ENCODE measurements at regions not wholly inside any gene's neighbourhood (a gene's known extent, or its start where the extent isn't known, plus 50 kb on each side); places are given as distances from the start of the nearest gene placed in this dataset.

- Histone ChIP-seq H3K27me3 (no peaks in the 10 kb centered on the region), H3K4me1 (ENCODE audit: insufficient read depth) (no peaks in the 10 kb centered on the region), H3K36me3 (no peaks in the 10 kb centered on the region), H3K9me3 (no peaks in the 10 kb centered on the region), H3K27ac (no peak overlapping the region), H3K4me3 (no peak overlapping the region)
- WGBS, 3 donors = 51 to 72% (median 59%) methylated on average over 1 of the region's 1 CpG
- intact Hi-C loops (cut with DNase I) = no loop called here
- TF ChIP-seq EP300 (IDR thresholded peaks at IDR 0.05) (no peak), CTCF (IDR thresholded peaks at IDR 0.05) (no peak), POLR2A (IDR thresholded peaks at IDR 0.05) (no peak)
- DNase-seq = no peak
These were observed 499.3 kb upstream of the FANCL start for GRCh38 chr2:58740426-58740825.

- Histone ChIP-seq H3K36me3 (no peaks in the 10 kb centered on the region), H3K4me1 (ENCODE audit: insufficient read depth) (no peaks in the 10 kb centered on the region), H3K9me3 (no peaks in the 10 kb centered on the region), H3K27ac (no peak overlapping the region), H3K27me3 (no peaks in the 10 kb centered on the region), H3K4me3 (no peak overlapping the region)
- intact Hi-C loops (cut with DNase I) = no loop called here
- 89 to 96% (median 96%) methylated on average over 1 of the region's 1 CpG for WGBS, 3 donors
- DNase-seq = no peak
- TF ChIP-seq CTCF (IDR thresholded peaks at IDR 0.05) = no peak
- TF ChIP-seq EP300 (IDR thresholded peaks at IDR 0.05) = no peak
- no peak for TF ChIP-seq POLR2A (IDR thresholded peaks at IDR 0.05)
These were observed 497.9 kb upstream of the FANCL start for GRCh38 chr2:58739033-58739432.

GRCh38 chr2:58734365-58734764, 493.2 kb upstream of the FANCL start:
- no peak for DNase-seq

GRCh38 chr2:58732999-58733398, 491.9 kb upstream of the FANCL start:
- Histone ChIP-seq H3K27me3 (no peaks in the 10 kb centered on the region), H3K4me3 (no peak overlapping the region), H3K27ac (no peak overlapping the region), H3K4me1 (ENCODE audit: insufficient read depth) (no peaks in the 10 kb centered on the region), H3K36me3 (no peaks in the 10 kb centered on the region), H3K9me3 (no peaks in the 10 kb centered on the region)
- intact Hi-C loops (cut with DNase I) = no loop called here
- TF ChIP-seq CTCF (IDR thresholded peaks at IDR 0.05) = no peak
- no peak for TF ChIP-seq EP300 (IDR thresholded peaks at IDR 0.05)
- TF ChIP-seq POLR2A (IDR thresholded peaks at IDR 0.05) = no peak
- DNase-seq = no peak
- 92 to 98% (median 97%) methylated on average over 1 of the region's 1 CpG for WGBS, 3 donors

More at GRCh38 chr2:58734365-58734764, 493.2 kb upstream of the FANCL start:
- Histone ChIP-seq H3K27ac (no peak overlapping the region), H3K4me3 (no peak overlapping the region), H3K4me1 (ENCODE audit: insufficient read depth) (no peaks in the 10 kb centered on the region), H3K27me3 (no peaks in the 10 kb centered on the region), H3K9me3 (no peaks in the 10 kb centered on the region), H3K36me3 (no peaks in the 10 kb centered on the region)
- 45 to 57% (median 50%) methylated on average over 1 of the region's 1 CpG for WGBS, 3 donors
- no peak for TF ChIP-seq CTCF (IDR thresholded peaks at IDR 0.05)
- no peak for TF ChIP-seq POLR2A (IDR thresholded peaks at IDR 0.05)
- no peak for TF ChIP-seq EP300 (IDR thresholded peaks at IDR 0.05)
- intact Hi-C loops (cut with DNase I) = no loop called here

GRCh38 chr2:58731488-58731869, 490.4 kb upstream of the FANCL start:
- Histone ChIP-seq H3K9me3 (no peaks in the 10 kb centered on the region), H3K36me3 (no peaks in the 10 kb centered on the region), H3K27me3 (no peaks in the 10 kb centered on the region), H3K4me1 (ENCODE audit: insufficient read depth) (no peaks in the 10 kb centered on the region), H3K4me3 (no peak overlapping the region), H3K27ac (no peak overlapping the region)
- 31 to 38% (median 36%) methylated on average over 2 of the region's 2 CpGs for WGBS, 3 donors
- intact Hi-C loops (cut with DNase I) = no loop called here
- TF ChIP-seq CTCF (IDR thresholded peaks at IDR 0.05) = no peak
- no peak for TF ChIP-seq POLR2A (IDR thresholded peaks at IDR 0.05)
- TF ChIP-seq EP300 (IDR thresholded peaks at IDR 0.05) = no peak
- DNase-seq = no peak
